Effector memory CD4-positive, alpha-beta T cell (primary cell): ENCODE measurements at regions not wholly inside any gene's neighbourhood (a gene's known extent, or its start where the extent isn't known, plus 50 kb on each side); places are given as distances from the start of the nearest gene placed in this dataset.

ENCODE experiments used
- DNase-seq, 3 donors: peaks; one replicate each; pipeline ENCODE4 v3.0.0-alpha.2; 2020
- H3K27ac ChIP-seq: 2 replicates; pipeline ENCODE4 v1.7.0; 2013; ENCODE audit warnings: mild to moderate bottlenecking, low read length, moderate library complexity; ENCODE audit not compliant: insufficient read depth, poor library complexity, severe bottlenecking
- H3K27me3 ChIP-seq: replicated peaks from 2 replicates; pipeline ENCODE4 v1.7.0; 2013; ENCODE audit warnings: mild to moderate bottlenecking, low read length; ENCODE audit not compliant: insufficient read depth, control insufficient read depth, poor library complexity, severe bottlenecking
- H3K36me3 ChIP-seq: 2 replicates; pipeline ENCODE4 v1.7.0; 2013; ENCODE audit warnings: mild to moderate bottlenecking, low read length, moderate library complexity; ENCODE audit not compliant: control insufficient read depth, insufficient read depth
- H3K4me1 ChIP-seq: 2 replicates; pipeline ENCODE4 v1.7.0; 2013; ENCODE audit warnings: low read length, mild to moderate bottlenecking; ENCODE audit not compliant: control insufficient read depth, insufficient read depth, poor library complexity, severe bottlenecking
- H3K4me3 ChIP-seq: 2 replicates; pipeline ENCODE4 v1.7.0; 2013; ENCODE audit warnings: low read length, low read depth, mild to moderate bottlenecking; ENCODE audit not compliant: insufficient read depth, poor library complexity, severe bottlenecking
- H3K9me3 ChIP-seq: 2 replicates; pipeline ENCODE4 v1.7.0; 2013; ENCODE audit warnings: mild to moderate bottlenecking, low read length, moderate library complexity; ENCODE audit not compliant: control insufficient read depth

GRCh38 chr10:10941127-10941730 is 76.4 kb upstream of the CELF2 start:
- H3K9me3 ChIP-seq: peaks cover 4% of the 10 kb centered on the region

GRCh38 chr10:10942441-10942840 is 75.2 kb upstream of the CELF2 start:
- Histone ChIP-seq H3K4me1 (no peaks in the 10 kb centered on the region), H3K27me3 (no peaks in the 10 kb centered on the region), H3K27ac (no peak overlapping the region), H3K9me3 (peaks cover 4% of the 10 kb centered on the region), H3K4me3 (no peak overlapping the region), H3K36me3 (no peaks in the 10 kb centered on the region)
- no peak for DNase-seq

More at GRCh38 chr10:10941127-10941730, 76.4 kb upstream of the CELF2 start:
- H3K4me3 ChIP-seq: no peak overlapping the region
- H3K27ac ChIP-seq: no peak overlapping the region
- DNase-seq: no peak
- no peaks in the 10 kb centered on the region for H3K27me3 ChIP-seq
- H3K36me3 ChIP-seq: no peaks in the 10 kb centered on the region
- H3K4me1 ChIP-seq: no peaks in the 10 kb centered on the region

- Histone ChIP-seq H3K4me3 (no peak overlapping the region), H3K36me3 (no peaks in the 10 kb centered on the region), H3K27me3 (no peaks in the 10 kb centered on the region), H3K27ac (no peak overlapping the region), H3K9me3 (peaks cover 4% of the 10 kb centered on the region), H3K4me1 (no peaks in the 10 kb centered on the region)
- DNase-seq: no peak
These were observed 71.6 kb upstream of the CELF2 start for GRCh38 chr10:10946081-10946480.

- H3K9me3 ChIP-seq: peaks cover 4% of the 10 kb centered on the region
- H3K4me3 ChIP-seq: no peak overlapping the region
- H3K4me1 ChIP-seq: no peaks in the 10 kb centered on the region
- no peaks in the 10 kb centered on the region for H3K27me3 ChIP-seq
- DNase-seq: no peak
- no peaks in the 10 kb centered on the region for H3K36me3 ChIP-seq
- H3K27ac ChIP-seq: no peak overlapping the region
These were observed 70.9 kb upstream of the CELF2 start for GRCh38 chr10:10946801-10947200.

GRCh38 chr10:10951675-10952074 is 66.0 kb upstream of the CELF2 start:
- Histone ChIP-seq H3K27me3 (no peaks in the 10 kb centered on the region), H3K4me1 (no peaks in the 10 kb centered on the region), H3K36me3 (no peaks in the 10 kb centered on the region)

GRCh38 chr10:10952800-10953199 is 64.9 kb upstream of the CELF2 start:
- Histone ChIP-seq H3K27ac (no peak overlapping the region), H3K4me3 (no peak overlapping the region), H3K27me3 (no peaks in the 10 kb centered on the region), H3K36me3 (no peaks in the 10 kb centered on the region), H3K9me3 (no peaks in the 10 kb centered on the region), H3K4me1 (no peaks in the 10 kb centered on the region)
- DNase-seq: no peak

More at GRCh38 chr10:10951675-10952074, 66.0 kb upstream of the CELF2 start:
- Histone ChIP-seq H3K4me3 (no peak overlapping the region), H3K27ac (no peak overlapping the region), H3K9me3 (no peaks in the 10 kb centered on the region)
- no peak for DNase-seq

GRCh38 chr10:10956681-10957542 is 60.8 kb upstream of the CELF2 start:
- DNase-seq: no peak
- Histone ChIP-seq H3K4me1 (no peaks in the 10 kb centered on the region), H3K36me3 (no peaks in the 10 kb centered on the region), H3K4me3 (no peak overlapping the region), H3K9me3 (no peaks in the 10 kb centered on the region), H3K27ac (no peak overlapping the region), H3K27me3 (no peaks in the 10 kb centered on the region)

GRCh38 chr10:10958041-10958440 is 59.6 kb upstream of the CELF2 start:
- Histone ChIP-seq H3K4me1 (no peaks in the 10 kb centered on the region), H3K36me3 (no peaks in the 10 kb centered on the region), H3K27me3 (no peaks in the 10 kb centered on the region), H3K4me3 (no peak overlapping the region), H3K27ac (no peak overlapping the region), H3K9me3 (no peaks in the 10 kb centered on the region)
- no peak for DNase-seq

- Histone ChIP-seq H3K27me3 (no peaks in the 10 kb centered on the region), H3K27ac (no peak overlapping the region), H3K36me3 (no peaks in the 10 kb centered on the region), H3K4me1 (no peaks in the 10 kb centered on the region), H3K9me3 (no peaks in the 10 kb centered on the region), H3K4me3 (no peak overlapping the region)
- no peak for DNase-seq
These were observed 58.0 kb upstream of the CELF2 start for GRCh38 chr10:10959666-10960065.

GRCh38 chr10:10960534-10960933 is 57.1 kb upstream of the CELF2 start:
- H3K36me3 ChIP-seq: no peaks in the 10 kb centered on the region
- no peaks in the 10 kb centered on the region for H3K4me1 ChIP-seq
- no peaks in the 10 kb centered on the region for H3K27me3 ChIP-seq
- H3K9me3 ChIP-seq: no peaks in the 10 kb centered on the region
- no peak overlapping the region for H3K4me3 ChIP-seq
- H3K27ac ChIP-seq: no peak overlapping the region
- DNase-seq: no peak
